ENCODE measurements at regions not wholly inside any gene's neighbourhood (a gene's known extent, or its start where the extent isn't known, plus 50 kb on each side); places are given as distances from the start of the nearest gene placed in this dataset.
A peak's percentile ranks its signal among the peaks of the same experiment; 100 is the strongest.

DNA sequence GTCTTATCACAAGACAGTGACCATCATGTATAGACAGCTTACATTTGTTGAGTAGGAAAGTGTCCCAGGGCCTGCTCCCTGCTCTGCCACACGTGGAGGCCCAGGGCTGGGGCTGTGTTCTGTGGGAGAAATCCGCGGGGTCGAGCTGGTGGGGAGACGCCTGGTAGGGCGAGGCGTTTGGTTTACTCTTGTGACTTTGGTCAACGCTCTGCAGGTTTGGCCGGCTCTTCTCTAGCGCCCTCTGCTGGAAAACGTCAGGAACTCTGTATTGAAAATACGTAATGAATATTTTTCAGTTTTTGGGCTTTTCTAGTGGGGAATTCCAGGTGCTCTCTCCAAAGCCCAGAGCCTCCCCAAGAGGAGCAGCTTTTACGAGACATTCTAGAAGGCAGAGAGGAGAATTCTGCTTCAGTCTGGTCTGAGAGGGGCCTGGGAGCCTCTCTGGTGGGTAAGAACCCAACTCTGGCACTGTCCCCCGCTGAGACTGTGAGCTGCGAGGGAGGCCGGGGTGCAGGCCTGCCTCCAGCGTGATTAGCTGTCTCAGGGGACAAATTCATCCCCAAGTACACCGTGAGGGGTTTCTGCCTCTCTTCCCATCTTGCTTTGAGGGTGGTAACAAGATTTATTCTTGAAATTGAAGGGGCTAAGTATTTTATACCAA, 112.6 kb upstream of the RALGAPA2 start:
- H3K9me3 Mint-ChIP-seq, result peaks cover 5% of the 10 kb centered on the region
- peaks cover 33% of the 10 kb centered on the region for H3K27me3 Mint-ChIP-seq
- ATAC-seq (replicated peaks), result peak; percentile 32

DNA sequence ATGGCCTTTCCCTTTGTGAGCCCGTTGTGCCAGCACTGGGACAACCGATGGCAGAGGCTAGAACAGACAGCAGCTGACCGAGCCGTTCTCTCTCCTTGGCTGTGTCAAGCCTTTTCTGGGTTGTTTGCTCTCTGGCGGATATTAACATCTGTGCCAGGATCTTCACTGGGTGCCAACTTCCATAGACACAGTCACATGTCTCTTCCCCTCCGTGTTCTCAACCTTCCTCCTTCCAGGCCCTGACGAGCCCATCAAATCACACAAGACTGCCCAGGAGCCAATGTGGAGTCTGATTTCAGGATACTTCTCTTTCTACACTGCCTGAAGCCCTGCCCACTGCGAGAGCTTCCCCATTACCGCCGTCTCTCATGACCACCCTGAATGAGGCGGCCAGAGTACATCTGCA, 111.0 kb upstream of the RALGAPA2 start:
- no peaks in the 10 kb centered on the region for H3K36me3 Mint-ChIP-seq (ENCODE audit: low read depth)
- H3K27ac Mint-ChIP-seq, result no peak overlapping the region
- no peak overlapping the region for H3K4me3 Mint-ChIP-seq
- ATAC-seq (replicated peaks), result no peak
- H3K9me3 Mint-ChIP-seq, result no peaks in the 10 kb centered on the region
- peaks cover 28% of the 10 kb centered on the region for H3K27me3 Mint-ChIP-seq
- H3K4me1 Mint-ChIP-seq, result no peaks in the 10 kb centered on the region

More for the DNA sequence above, 112.6 kb upstream of the RALGAPA2 start:
- no peak overlapping the region for H3K27ac Mint-ChIP-seq
- H3K4me3 Mint-ChIP-seq, result no peak overlapping the region
- no peaks in the 10 kb centered on the region for H3K4me1 Mint-ChIP-seq
- H3K36me3 Mint-ChIP-seq (ENCODE audit: low read depth), result no peaks in the 10 kb centered on the region

GRCh38 chr20:20821484-20822260, 109.2 kb upstream of the RALGAPA2 start:
- H3K4me3 Mint-ChIP-seq, result no peak overlapping the region
- no peak overlapping the region for H3K27ac Mint-ChIP-seq
- no peak for ATAC-seq (replicated peaks)
- H3K36me3 Mint-ChIP-seq (ENCODE audit: low read depth), result no peaks in the 10 kb centered on the region
- H3K4me1 Mint-ChIP-seq, result no peaks in the 10 kb centered on the region
- peaks cover 30% of the 10 kb centered on the region for H3K27me3 Mint-ChIP-seq
- H3K9me3 Mint-ChIP-seq, result no peaks in the 10 kb centered on the region

DNA sequence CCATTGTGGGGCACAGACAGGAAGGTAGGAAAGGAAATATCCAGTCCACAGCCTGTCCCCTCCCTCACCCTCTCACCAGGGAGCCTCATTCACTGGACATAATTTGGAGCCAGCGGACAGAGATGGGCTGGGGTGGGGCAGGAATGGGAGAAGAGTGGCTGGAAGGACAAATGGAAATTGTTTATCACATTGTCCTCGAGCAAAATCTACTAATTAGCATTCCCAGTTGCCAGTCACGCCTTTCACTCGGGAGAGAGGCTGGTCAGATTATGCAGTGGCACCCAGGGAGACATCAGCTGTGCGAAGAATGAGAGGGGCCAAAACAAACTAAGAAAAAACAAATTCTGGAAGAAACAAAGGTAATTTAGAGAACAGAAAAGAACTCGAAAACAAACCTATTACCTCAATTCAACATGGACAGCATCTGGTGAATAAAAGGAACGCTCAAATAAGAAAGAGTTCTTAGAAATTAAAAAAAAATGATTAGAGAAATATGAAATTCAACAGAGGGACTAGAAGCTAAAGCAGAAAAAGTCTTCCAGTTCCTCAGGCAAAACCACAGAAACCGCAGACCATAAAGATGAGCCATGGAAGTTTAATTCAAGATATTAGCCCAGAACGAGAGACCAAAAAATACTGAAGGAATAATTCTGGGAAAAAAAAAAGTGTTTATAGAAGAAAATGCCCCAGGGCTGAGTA, 108.5 kb upstream of the RALGAPA2 start:
- Mint-ChIP-seq H3K4me1 (no peaks in the 10 kb centered on the region), H3K27ac (no peak overlapping the region), H3K36me3 (ENCODE audit: low read depth) (no peaks in the 10 kb centered on the region), H3K4me3 (no peak overlapping the region), H3K27me3 (peaks cover 23% of the 10 kb centered on the region), H3K9me3 (no peaks in the 10 kb centered on the region)
- no peak for ATAC-seq (replicated peaks)

- Mint-ChIP-seq H3K36me3 (ENCODE audit: low read depth) (no peaks in the 10 kb centered on the region), H3K27me3 (peaks cover 23% of the 10 kb centered on the region), H3K4me3 (no peak overlapping the region), H3K4me1 (no peaks in the 10 kb centered on the region), H3K9me3 (no peaks in the 10 kb centered on the region), H3K27ac (no peak overlapping the region)
- ATAC-seq (replicated peaks), result no peak
Observed at GRCh38 chr20:20820104-20820503, 107.7 kb upstream of the RALGAPA2 start.

DNA sequence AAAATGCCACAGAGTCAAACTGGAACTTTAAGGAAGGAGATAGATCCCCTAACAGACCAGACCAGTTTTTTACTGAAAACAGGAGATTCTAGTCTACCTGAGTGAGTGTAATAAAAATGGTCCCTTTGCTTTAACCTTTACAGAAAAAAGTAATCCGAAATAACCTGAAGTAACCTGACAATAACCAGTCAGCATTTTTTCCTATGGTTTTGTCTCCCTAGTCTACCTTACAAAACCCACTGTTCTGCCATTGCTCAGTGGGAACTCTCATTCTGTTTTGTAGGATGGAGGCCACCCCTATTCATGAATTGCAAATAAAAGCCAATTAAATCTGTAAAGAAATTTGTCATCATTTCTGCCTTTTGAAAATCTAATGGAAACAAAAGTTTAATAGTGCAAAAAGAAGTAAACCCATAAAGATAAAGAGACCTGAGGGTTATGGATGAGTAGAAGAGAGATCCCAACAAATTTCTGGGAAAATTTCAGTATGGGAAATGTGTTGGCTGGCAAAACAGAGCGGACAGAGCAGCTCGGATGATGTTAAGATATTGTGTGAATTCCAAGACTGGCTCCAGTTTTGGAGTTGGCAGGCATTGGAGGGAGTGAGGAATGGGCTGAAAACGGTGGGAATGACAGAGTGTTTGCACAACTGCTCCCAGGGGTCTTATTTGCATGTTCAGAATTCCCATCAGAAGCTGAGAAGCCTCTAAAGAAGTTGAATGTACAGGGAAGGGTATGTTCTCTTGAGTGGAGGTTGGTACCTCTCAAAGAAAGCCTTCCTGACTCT, 104.7 kb upstream of the RALGAPA2 start:
- peaks cover 17% of the 10 kb centered on the region for H3K27me3 Mint-ChIP-seq
- no peak for ATAC-seq (replicated peaks)
- no peak overlapping the region for H3K4me3 Mint-ChIP-seq
- no peak overlapping the region for H3K27ac Mint-ChIP-seq
- no peaks in the 10 kb centered on the region for H3K36me3 Mint-ChIP-seq (ENCODE audit: low read depth)
- no peaks in the 10 kb centered on the region for H3K9me3 Mint-ChIP-seq
- no peaks in the 10 kb centered on the region for H3K4me1 Mint-ChIP-seq

GRCh38 chr20:20815711-20816455, 103.4 kb upstream of the RALGAPA2 start:
- no peak for ATAC-seq (replicated peaks)
- H3K27ac Mint-ChIP-seq, result no peak overlapping the region
- H3K4me3 Mint-ChIP-seq, result no peak overlapping the region
- no peaks in the 10 kb centered on the region for H3K36me3 Mint-ChIP-seq (ENCODE audit: low read depth)
- no peaks in the 10 kb centered on the region for H3K4me1 Mint-ChIP-seq
- H3K27me3 Mint-ChIP-seq, result peaks cover 22% of the 10 kb centered on the region
- H3K9me3 Mint-ChIP-seq, result no peaks in the 10 kb centered on the region

DNA sequence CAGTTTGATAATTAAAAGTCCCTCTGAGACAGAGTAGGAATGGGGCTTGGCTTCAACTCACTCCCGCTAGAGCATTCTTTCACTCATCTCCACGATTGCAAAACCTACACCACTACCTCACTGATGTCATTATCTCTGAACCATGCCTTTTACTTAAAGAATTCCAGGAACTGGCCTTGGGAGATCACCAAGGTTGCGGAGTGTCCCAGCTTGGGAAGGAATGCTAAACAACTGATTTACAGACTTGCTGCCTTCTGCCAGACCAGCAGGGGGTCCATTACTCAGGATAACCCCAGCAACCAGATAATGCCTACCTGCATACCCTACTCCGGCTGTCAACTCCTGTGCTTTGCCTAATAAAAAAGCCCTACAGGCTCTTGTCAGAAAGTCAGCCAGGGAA, 102.2 kb upstream of the RALGAPA2 start:
- ATAC-seq (replicated peaks), result no peak
- peaks cover 17% of the 10 kb centered on the region for H3K27me3 Mint-ChIP-seq
- no peak overlapping the region for H3K27ac Mint-ChIP-seq
- H3K4me3 Mint-ChIP-seq, result no peak overlapping the region
- H3K36me3 Mint-ChIP-seq (ENCODE audit: low read depth), result no peaks in the 10 kb centered on the region
- H3K9me3 Mint-ChIP-seq, result no peaks in the 10 kb centered on the region
- H3K4me1 Mint-ChIP-seq, result no peaks in the 10 kb centered on the region

GRCh38 chr20:20812136-20812535, 99.7 kb upstream of the RALGAPA2 start:
- H3K4me3 Mint-ChIP-seq, result no peak overlapping the region
- H3K36me3 Mint-ChIP-seq (ENCODE audit: low read depth), result no peaks in the 10 kb centered on the region
- peaks cover 16% of the 10 kb centered on the region for H3K27me3 Mint-ChIP-seq
- no peaks in the 10 kb centered on the region for H3K4me1 Mint-ChIP-seq
- H3K27ac Mint-ChIP-seq, result no peak overlapping the region
- H3K9me3 Mint-ChIP-seq, result no peaks in the 10 kb centered on the region
- no peak for ATAC-seq (replicated peaks)

GRCh38 chr20:20808016-20808415, 95.6 kb upstream of the RALGAPA2 start:
- H3K36me3 Mint-ChIP-seq (ENCODE audit: low read depth), result no peaks in the 10 kb centered on the region
- peaks cover 17% of the 10 kb centered on the region for H3K27me3 Mint-ChIP-seq
- no peaks in the 10 kb centered on the region for H3K4me1 Mint-ChIP-seq
- no peak overlapping the region for H3K4me3 Mint-ChIP-seq
- ATAC-seq (replicated peaks), result no peak
- no peaks in the 10 kb centered on the region for H3K9me3 Mint-ChIP-seq
- H3K27ac Mint-ChIP-seq, result no peak overlapping the region

GRCh38 chr20:20806121-20807095, 94.0 kb upstream of the RALGAPA2 start:
- no peak for ATAC-seq (replicated peaks)
- H3K9me3 Mint-ChIP-seq, result no peaks in the 10 kb centered on the region
- peaks cover 11% of the 10 kb centered on the region for H3K27me3 Mint-ChIP-seq

DNA sequence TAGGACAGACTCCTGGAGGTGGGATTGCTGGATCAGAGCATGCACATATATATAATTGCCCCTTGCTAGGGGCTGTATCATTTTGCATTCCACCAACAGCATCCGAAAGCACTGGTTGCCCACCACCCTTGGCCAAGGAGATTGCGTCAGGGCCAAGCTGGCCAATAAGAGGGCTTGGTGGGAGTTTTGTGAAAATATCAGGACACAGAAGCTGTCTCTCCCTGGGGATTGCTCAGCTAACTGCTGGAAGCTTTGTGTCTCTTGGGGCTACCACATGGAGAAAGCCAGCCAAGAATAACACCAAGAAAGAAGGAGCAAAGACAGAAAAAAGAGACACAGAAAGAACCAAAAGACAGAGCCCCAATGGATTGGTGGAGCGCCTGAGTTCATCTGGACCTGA, 90.6 kb upstream of the RALGAPA2 start:
- H3K9me3 Mint-ChIP-seq, result no peaks in the 10 kb centered on the region
- H3K27me3 Mint-ChIP-seq, result peaks cover 6% of the 10 kb centered on the region
- no peaks in the 10 kb centered on the region for H3K36me3 Mint-ChIP-seq (ENCODE audit: low read depth)
- H3K4me1 Mint-ChIP-seq, result no peaks in the 10 kb centered on the region
- ATAC-seq (replicated peaks), result no peak
- H3K4me3 Mint-ChIP-seq, result no peak overlapping the region
- H3K27ac Mint-ChIP-seq, result no peak overlapping the region

More at GRCh38 chr20:20806121-20807095, 94.0 kb upstream of the RALGAPA2 start:
- Mint-ChIP-seq H3K36me3 (ENCODE audit: low read depth) (no peaks in the 10 kb centered on the region), H3K4me3 (no peak overlapping the region), H3K27ac (no peak overlapping the region), H3K4me1 (no peaks in the 10 kb centered on the region)

DNA sequence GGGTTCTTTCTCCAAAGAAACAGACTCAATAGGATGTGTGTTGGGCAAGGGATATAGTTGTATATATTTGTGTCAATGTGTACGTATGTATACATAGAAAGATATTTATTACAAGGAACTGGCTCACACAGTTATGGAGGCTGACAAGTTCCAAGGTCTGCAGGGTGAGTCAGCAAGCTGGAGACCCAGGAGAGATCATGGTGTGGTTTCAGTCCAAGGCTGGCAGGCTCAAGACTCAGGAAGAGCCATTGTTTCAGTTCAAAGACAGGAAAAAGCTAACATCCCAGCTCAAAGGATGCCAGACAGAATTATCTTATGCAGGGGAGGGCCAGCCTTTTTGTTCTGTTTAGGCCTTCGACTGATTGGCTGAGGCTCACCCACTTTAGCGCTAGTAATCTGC, 89.9 kb upstream of the RALGAPA2 start:
- Mint-ChIP-seq H3K4me3 (no peak overlapping the region), H3K27ac (no peak overlapping the region), H3K27me3 (peaks cover 6% of the 10 kb centered on the region), H3K4me1 (no peaks in the 10 kb centered on the region), H3K9me3 (no peaks in the 10 kb centered on the region), H3K36me3 (ENCODE audit: low read depth) (no peaks in the 10 kb centered on the region)
- no peak for ATAC-seq (replicated peaks)

Data from activated T-helper 17 cell treated with anti-CD3 and anti-CD28 coated beads, Interleukin-2, amount 50 U/mL, for 72 hours (primary cell).